Osteoblast (primary cell): ENCODE measurements at regions not wholly inside any gene's neighbourhood (a gene's known extent, or its start where the extent isn't known, plus 50 kb on each side); places are given as distances from the start of the nearest gene placed in this dataset.
A peak's percentile ranks its signal among the peaks of the same experiment; 100 is the strongest.

Source experiments
- DNase-seq: peaks from one replicate; pipeline ENCODE4 v3.0.0; 2011; ENCODE audit warnings: low spot score, mixed read lengths; ENCODE audit not compliant: insufficient read length; ENCODE audit errors: missing footprints
- H2AFZ ChIP-seq: 2 replicates; pipeline ENCODE4 v1.6.0; 2011; ENCODE audit warnings: mild to moderate bottlenecking, low read length
- H3K27ac ChIP-seq: 2 replicates; pipeline ENCODE4 v1.5.1; 2011; ENCODE audit warnings: mild to moderate bottlenecking, low read depth, low read length, moderate library complexity
- H3K27me3 ChIP-seq: 2 replicates; pipeline ENCODE4 v1.6.0; 2012; ENCODE audit warnings: mild to moderate bottlenecking, control low read depth, inconsistent platforms, low read length, moderate library complexity; ENCODE audit not compliant: insufficient read depth
- H3K36me3 ChIP-seq: 2 replicates; pipeline ENCODE4 v1.5.1; 2011; ENCODE audit warnings: mild to moderate bottlenecking, low read length, control low read depth, moderate library complexity; ENCODE audit not compliant: insufficient read depth
- H3K4me1 ChIP-seq: 2 replicates; pipeline ENCODE4 v1.5.1; 2011; ENCODE audit warnings: mild to moderate bottlenecking, low read length, control low read depth, moderate library complexity; ENCODE audit not compliant: insufficient read depth
- H3K4me2 ChIP-seq: 2 replicates; pipeline ENCODE4 v1.6.0; 2011; ENCODE audit warnings: mild to moderate bottlenecking, low read length; ENCODE audit not compliant: insufficient read depth
- H3K4me3 ChIP-seq: fragments of 200-600 bp; sonication (generic); 3 replicates; pipeline ENCODE4 v1.5.1; 2012; ENCODE audit warnings: mild to moderate bottlenecking, low read length, inconsistent platforms; ENCODE audit not compliant: insufficient read depth
- H3K79me2 ChIP-seq: 2 replicates; pipeline ENCODE4 v1.6.0; 2012; ENCODE audit warnings: mild to moderate bottlenecking, low read length, control low read depth, inconsistent platforms; ENCODE audit not compliant: insufficient read depth
- H3K9me3 ChIP-seq: 2 replicates; pipeline ENCODE4 v1.5.1; 2011; ENCODE audit warnings: low read depth, low read length, control low read depth
- H4K20me1 ChIP-seq: 2 replicates; pipeline ENCODE4 v1.6.0; 2012; ENCODE audit warnings: mild to moderate bottlenecking, low read length, control low read depth; ENCODE audit not compliant: insufficient read depth
- TF ChIP-seq, protein P1 (sequence below): IDR thresholded peaks from 2 replicates; pipeline ENCODE4 v1.5.1; 2011; ENCODE audit warnings: mild to moderate bottlenecking, low read depth, low read length, moderate library complexity; ENCODE audit errors: extremely low read depth

DNA sequence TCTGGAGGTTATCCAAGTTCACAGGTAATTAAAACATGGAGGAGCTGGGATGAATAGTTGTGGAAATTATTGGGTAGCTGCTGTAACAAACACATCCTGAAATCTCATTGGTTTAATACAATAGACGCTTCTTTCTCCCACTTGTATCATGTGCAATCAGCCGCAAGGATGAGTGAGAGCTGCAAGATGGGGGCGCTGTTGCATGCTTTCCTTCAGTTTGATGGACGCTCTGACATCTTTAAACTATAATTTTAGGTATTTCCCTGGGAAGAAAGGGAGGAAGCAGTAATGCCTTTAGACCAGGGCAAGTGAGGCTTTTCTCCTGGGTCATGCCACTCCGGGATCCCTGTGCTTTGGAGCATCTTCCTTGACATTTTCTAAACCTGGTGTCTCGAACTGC lies 178.7 kb downstream of the PAWR start:
- H4K20me1 ChIP-seq, result no peaks in the 10 kb centered on the region
- DNase-seq, result peak; percentile 35
- no peaks in the 10 kb centered on the region for H3K4me1 ChIP-seq
- H3K4me2 ChIP-seq, result no peak overlapping the region
- no peak overlapping the region for H3K4me3 ChIP-seq
- H3K79me2 ChIP-seq, result no peaks in the 10 kb centered on the region
- no peak overlapping the region for H3K27ac ChIP-seq
- H3K27me3 ChIP-seq, result no peaks in the 10 kb centered on the region
- H3K9me3 ChIP-seq, result no peaks in the 10 kb centered on the region
- TF ChIP-seq, protein P1, sequence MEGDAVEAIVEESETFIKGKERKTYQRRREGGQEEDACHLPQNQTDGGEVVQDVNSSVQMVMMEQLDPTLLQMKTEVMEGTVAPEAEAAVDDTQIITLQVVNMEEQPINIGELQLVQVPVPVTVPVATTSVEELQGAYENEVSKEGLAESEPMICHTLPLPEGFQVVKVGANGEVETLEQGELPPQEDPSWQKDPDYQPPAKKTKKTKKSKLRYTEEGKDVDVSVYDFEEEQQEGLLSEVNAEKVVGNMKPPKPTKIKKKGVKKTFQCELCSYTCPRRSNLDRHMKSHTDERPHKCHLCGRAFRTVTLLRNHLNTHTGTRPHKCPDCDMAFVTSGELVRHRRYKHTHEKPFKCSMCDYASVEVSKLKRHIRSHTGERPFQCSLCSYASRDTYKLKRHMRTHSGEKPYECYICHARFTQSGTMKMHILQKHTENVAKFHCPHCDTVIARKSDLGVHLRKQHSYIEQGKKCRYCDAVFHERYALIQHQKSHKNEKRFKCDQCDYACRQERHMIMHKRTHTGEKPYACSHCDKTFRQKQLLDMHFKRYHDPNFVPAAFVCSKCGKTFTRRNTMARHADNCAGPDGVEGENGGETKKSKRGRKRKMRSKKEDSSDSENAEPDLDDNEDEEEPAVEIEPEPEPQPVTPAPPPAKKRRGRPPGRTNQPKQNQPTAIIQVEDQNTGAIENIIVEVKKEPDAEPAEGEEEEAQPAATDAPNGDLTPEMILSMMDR, result peak; percentile 38
- H3K36me3 ChIP-seq, result no peaks in the 10 kb centered on the region
- no peak overlapping the region for H2AFZ ChIP-seq

DNA sequence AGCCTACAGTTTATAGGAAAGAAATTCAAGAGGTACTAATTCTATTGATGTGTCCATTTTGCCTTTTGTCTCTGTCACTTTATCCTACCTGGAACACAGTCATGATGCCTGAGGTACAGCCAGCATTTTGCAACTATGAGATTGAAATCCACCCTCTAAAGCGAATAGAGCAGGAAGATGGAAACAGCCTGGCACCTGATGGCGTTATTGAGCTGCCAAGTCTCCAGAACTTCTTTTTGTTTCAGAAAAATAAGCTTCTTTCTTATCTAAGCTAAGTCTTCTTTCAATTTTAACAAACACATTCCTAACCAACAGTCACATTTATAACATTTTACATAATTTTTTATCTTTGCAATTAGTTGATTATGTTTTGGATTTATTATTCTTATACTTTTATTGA lies 182.1 kb downstream of the PAWR start:
- no peak overlapping the region for H3K4me2 ChIP-seq
- H3K27me3 ChIP-seq, result no peaks in the 10 kb centered on the region

More for the DNA sequence above, 182.1 kb downstream of the PAWR start:
- Histone ChIP-seq H3K4me3 (no peak overlapping the region), H3K36me3 (no peaks in the 10 kb centered on the region), H3K9me3 (no peaks in the 10 kb centered on the region), H2AFZ (no peak overlapping the region), H3K4me1 (no peaks in the 10 kb centered on the region), H3K27ac (no peak overlapping the region), H4K20me1 (no peaks in the 10 kb centered on the region), H3K79me2 (no peaks in the 10 kb centered on the region)
- DNase-seq, result no peak
- TF ChIP-seq, protein P1, result no peak
